ENCODE measurements at regions not wholly inside any gene's neighbourhood (a gene's known extent, or its start where the extent isn't known, plus 50 kb on each side); places are given as distances from the start of the nearest gene placed in this dataset.

GRCh38 chr16:55046916-55047315 lies 116.3 kb downstream of the IRX5 start:
- no peak for DNase-seq (ENCODE audit: extremely low read depth, low read depth)
- no peak for TF ChIP-seq CTCF (IDR thresholded peaks at IDR 0.05; ENCODE audit: low read depth, low read length)

- TF ChIP-seq CTCF (IDR thresholded peaks at IDR 0.05; ENCODE audit: low read depth, low read length): no peak
- DNase-seq (ENCODE audit: extremely low read depth, low read depth): no peak
These were observed 116.7 kb downstream of the IRX5 start for GRCh38 chr16:55047331-55047730.

GRCh38 chr16:55047903-55048497 lies 117.3 kb downstream of the IRX5 start:
- no peak for TF ChIP-seq CTCF (IDR thresholded peaks at IDR 0.05; ENCODE audit: low read depth, low read length)
- no peak for DNase-seq (ENCODE audit: extremely low read depth, low read depth)

- no peak for TF ChIP-seq CTCF (IDR thresholded peaks at IDR 0.05; ENCODE audit: low read depth, low read length)
- no peak for DNase-seq (ENCODE audit: extremely low read depth, low read depth)
These were observed 118.1 kb downstream of the IRX5 start for GRCh38 chr16:55048745-55049144.

- DNase-seq (ENCODE audit: extremely low read depth, low read depth): no peak
- TF ChIP-seq CTCF (IDR thresholded peaks at IDR 0.05; ENCODE audit: low read depth, low read length): no peak
These were observed 121.1 kb downstream of the IRX5 start for GRCh38 chr16:55051571-55052347.

GRCh38 chr16:55052348-55052734 lies 121.7 kb downstream of the IRX5 start:
- no peak for TF ChIP-seq CTCF (IDR thresholded peaks at IDR 0.05; ENCODE audit: low read depth, low read length)
- DNase-seq (ENCODE audit: extremely low read depth, low read depth): no peak

GRCh38 chr16:55052741-55053415 lies 122.2 kb downstream of the IRX5 start:
- TF ChIP-seq CTCF (IDR thresholded peaks at IDR 0.05; ENCODE audit: low read depth, low read length): no peak
- no peak for DNase-seq (ENCODE audit: extremely low read depth, low read depth)
